Endothelial cell of umbilical vein (primary cell): ENCODE measurements at regions not wholly inside any gene's neighbourhood (a gene's known extent, or its start where the extent isn't known, plus 50 kb on each side); places are given as distances from the start of the nearest gene placed in this dataset.

Source experiments
- BruUV-seq: library from RNA; stranded (reverse); fragments of 400-500 nt; replicated peaks from 2 replicates; lab custom pipeline; 2021; lab: Mats Ljungman, UMichigan
- CTCF ChIA-PET: fragments of 300-600, 350-600 bp; sonication (Branson Sonifier 250); formaldehyde crosslinking; loops from one replicate; lab custom pipeline; 2021; ENCODE audit warnings: antibody characterized with exemption, inconsistent platforms; lab: Charles Lee
- POLR2A ChIA-PET: fragments of 300-600, 350-600 bp; sonication (Branson Sonifier 250); formaldehyde crosslinking; loops from one replicate; lab custom pipeline; 2021; ENCODE audit warnings: antibody characterized with exemption, inconsistent platforms; lab: Charles Lee
- DNase-seq: peaks from one replicate; pipeline ENCODE4 v3.0.0-alpha.2; 2011; ENCODE audit warnings: low read depth, low spot score
- FAIRE-seq: peaks from 2 replicates; lab custom pipeline; 2011; peaks lifted over from hg19 to GRCh38; lab: Jason Lieb, UNC
- H2AFZ ChIP-seq: 2 replicates; pipeline ENCODE4 v1.6.0; 2012; ENCODE audit warnings: low read depth, low read length, control low read depth, inconsistent platforms
- H3K27ac ChIP-seq: 2 replicates; pipeline ENCODE4 v1.5.1; 2011; ENCODE audit warnings: low read depth, mild to moderate bottlenecking, control low read depth, low read length, moderate library complexity; ENCODE audit not compliant: insufficient read depth
- H3K27me3 ChIP-seq, 2 experiments: 2 replicates each; pipeline versions ENCODE4 v1.6.0 to v1.6.1; 2011; ENCODE audit warnings: low read length in 2 of 2, mixed read lengths in 1 of 2; ENCODE audit not compliant: control insufficient read depth in 2 of 2, insufficient read depth in 2 of 2
- H3K36me3 ChIP-seq, 2 experiments: 2 replicates in 1 of 2; 3 replicates in 1 of 2; pipeline ENCODE4 v1.5.1; 2011; ENCODE audit warnings: low read length in 2 of 2, mild to moderate bottlenecking in 1 of 2, moderate library complexity in 1 of 2; ENCODE audit not compliant: control insufficient read depth in 2 of 2, insufficient read depth in 2 of 2; ENCODE audit errors: extremely low read depth in 1 of 2
- H3K4me1 ChIP-seq: 3 replicates; pipeline ENCODE4 v1.5.1; 2011; ENCODE audit warnings: mild to moderate bottlenecking, low read length; ENCODE audit not compliant: control insufficient read depth, insufficient read depth; ENCODE audit errors: extremely low read depth
- H3K4me2 ChIP-seq: 2 replicates; pipeline ENCODE4 v1.6.1; 2011; ENCODE audit warnings: low read length, control low read depth, mixed read lengths; ENCODE audit not compliant: insufficient read depth
- H3K4me3 ChIP-seq, 3 experiments: fragments of 200-600 bp in 1 of 3; sonication (generic), shearing (Covaris generic) in 1 of 3; replicated peaks in 1 of 3; 2 replicates each; pipeline ENCODE4 v1.5.1; 2011 to 2016; ENCODE audit warnings: control low read depth in 3 of 3, low read length in 3 of 3, mild to moderate bottlenecking in 2 of 3, inconsistent platforms in 1 of 3, low read depth in 1 of 3, moderate library complexity in 1 of 3; ENCODE audit not compliant: insufficient read depth in 1 of 3
- H3K79me2 ChIP-seq: 2 replicates; pipeline ENCODE4 v1.6.0; 2012; ENCODE audit warnings: low read length, inconsistent platforms; ENCODE audit not compliant: control insufficient read depth, insufficient read depth
- H3K9ac ChIP-seq: replicated peaks from 2 replicates; pipeline ENCODE3; 2011; ENCODE audit warnings: low read length, control low read depth; ENCODE audit not compliant: insufficient read depth; ENCODE audit errors: extremely low read depth
- H3K9me1 ChIP-seq: replicated peaks from 3 replicates; pipeline ENCODE4 v1.6.0; 2011; ENCODE audit warnings: mild to moderate bottlenecking, low read length; ENCODE audit not compliant: control insufficient read depth, insufficient read depth; ENCODE audit errors: extremely low read depth
- H3K9me3 ChIP-seq: replicated peaks from 2 replicates; pipeline ENCODE4 v1.5.1; 2012; ENCODE audit warnings: low read length, inconsistent platforms; ENCODE audit not compliant: control insufficient read depth, insufficient read depth
- H4K20me1 ChIP-seq: replicated peaks from 2 replicates; pipeline ENCODE3; 2011; ENCODE audit warnings: mild to moderate bottlenecking, low read length; ENCODE audit not compliant: control insufficient read depth, insufficient read depth; ENCODE audit errors: extremely low read depth
- EZH2 ChIP-seq: IDR thresholded peaks from 2 replicates; pipeline ENCODE4 v1.6.1; 2012; ENCODE audit warnings: borderline replicate concordance, low read depth, mild to moderate bottlenecking, moderate library complexity, low read length, inconsistent platforms; ENCODE audit not compliant: severe bottlenecking
- FOS ChIP-seq: IDR thresholded peaks from 2 replicates; pipeline ENCODE4 v1.6.1; 2011; ENCODE audit warnings: mild to moderate bottlenecking, low read length, moderate library complexity, borderline replicate concordance; ENCODE audit not compliant: insufficient read depth
- GATA2 ChIP-seq: IDR thresholded peaks from 2 replicates; pipeline ENCODE4 v1.7.0; 2011; ENCODE audit warnings: low read depth, mild to moderate bottlenecking, moderate library complexity, mixed read lengths, low read length; ENCODE audit not compliant: insufficient read length, insufficient read depth
- JUN ChIP-seq: IDR thresholded peaks from 2 replicates; pipeline ENCODE4 v1.6.1; 2011; ENCODE audit warnings: borderline replicate concordance, low read depth; ENCODE audit not compliant: insufficient read length, insufficient read depth
- MYC ChIP-seq: IDR thresholded peaks from one replicate; pipeline ENCODE4 v1.6.1; 2011; ENCODE audit warnings: mild to moderate bottlenecking, low read depth, low read length
- POLR2A ChIP-seq: IDR thresholded peaks from 2 replicates; pipeline ENCODE4 v1.6.1; 2012; ENCODE audit warnings: low read depth, mild to moderate bottlenecking, control low read depth, low read length
- POLR2AphosphoS5 ChIP-seq: IDR thresholded peaks from 2 replicates; pipeline ENCODE4 v1.6.1; 2012; ENCODE audit warnings: low read depth, mild to moderate bottlenecking, control low read depth, low read length, moderate library complexity; ENCODE audit not compliant: insufficient read depth
- dilution Hi-C: fragments of 300-500 bp; cut with MboI; formaldehyde crosslinking; loops from one replicate; pipeline ENCODE4 v1.15.0; 2019; ENCODE audit warnings: low sequenced_read_pairs; ENCODE audit not compliant: extremely low pct_ligation_motif_present
- intact Hi-C: fragments of 100-400 bp; cut with micrococcal nuclease; formaldehyde crosslinking; loops from one replicate; pipeline ENCODE4 v1.10.0; 2022
- TF ChIP-seq, protein P1 (sequence below), 2 donors: IDR thresholded peaks; 1 replicate in 1 of 2; 2 replicates in 1 of 2; pipeline ENCODE4 v1.5.1; 2011; ENCODE audit warnings: low read length in 2 of 2, mild to moderate bottlenecking in 2 of 2, moderate library complexity in 2 of 2, control low read depth in 1 of 2, inconsistent platforms in 1 of 2, low read depth in 1 of 2; ENCODE audit not compliant: insufficient read depth in 1 of 2; ENCODE audit errors: extremely low read depth in 1 of 2
- TF ChIP-seq, protein P2 (sequence below): IDR thresholded peaks from 2 replicates; pipeline ENCODE4 v1.6.1; 2011; ENCODE audit not compliant: insufficient read depth, insufficient read length

DNA sequence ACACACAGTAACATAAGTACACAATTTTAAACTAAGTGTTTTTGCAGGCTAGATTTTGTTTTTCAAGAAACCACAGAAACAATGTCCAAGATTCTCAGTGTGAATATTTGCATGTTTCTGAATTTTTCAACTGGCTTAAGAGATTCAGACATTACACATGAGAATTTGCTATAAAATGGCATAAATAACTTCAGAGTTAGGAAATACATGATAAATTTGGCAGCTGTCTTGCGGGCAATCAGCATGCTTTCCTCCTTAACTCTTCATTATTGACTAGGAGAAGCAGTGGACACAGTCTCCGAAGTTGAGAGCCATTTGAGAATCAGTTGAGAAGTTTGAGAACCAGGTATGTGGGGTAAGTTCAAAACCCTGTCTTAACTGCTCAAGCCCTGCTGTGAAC lies 625.6 kb upstream of the SGO1 start:
- CTCF ChIA-PET: no interaction called here
- intact Hi-C loops: no loop called here
- no peaks in the 10 kb centered on the region for H3K27me3 ChIP-seq
- H3K4me2 ChIP-seq: no peak overlapping the region
- POLR2A ChIA-PET: no interaction called here
- no peak overlapping the region for H2AFZ ChIP-seq
- no peaks in the 10 kb centered on the region for H3K79me2 ChIP-seq
- no peaks in the 10 kb centered on the region for H3K9me1 ChIP-seq
- BruUV-seq: no TSS peak
- no peak overlapping the region for H3K9ac ChIP-seq
- no peaks in the 10 kb centered on the region for H3K4me1 ChIP-seq
- H3K4me3 ChIP-seq: no peak overlapping the region
- TF ChIP-seq JUN (no peak), GATA2 (no peak), EZH2 (no peak), MYC (no peak), FOS (no peak), POLR2A (no peak), POLR2AphosphoS5 (no peak)
- TF ChIP-seq, protein P1, sequence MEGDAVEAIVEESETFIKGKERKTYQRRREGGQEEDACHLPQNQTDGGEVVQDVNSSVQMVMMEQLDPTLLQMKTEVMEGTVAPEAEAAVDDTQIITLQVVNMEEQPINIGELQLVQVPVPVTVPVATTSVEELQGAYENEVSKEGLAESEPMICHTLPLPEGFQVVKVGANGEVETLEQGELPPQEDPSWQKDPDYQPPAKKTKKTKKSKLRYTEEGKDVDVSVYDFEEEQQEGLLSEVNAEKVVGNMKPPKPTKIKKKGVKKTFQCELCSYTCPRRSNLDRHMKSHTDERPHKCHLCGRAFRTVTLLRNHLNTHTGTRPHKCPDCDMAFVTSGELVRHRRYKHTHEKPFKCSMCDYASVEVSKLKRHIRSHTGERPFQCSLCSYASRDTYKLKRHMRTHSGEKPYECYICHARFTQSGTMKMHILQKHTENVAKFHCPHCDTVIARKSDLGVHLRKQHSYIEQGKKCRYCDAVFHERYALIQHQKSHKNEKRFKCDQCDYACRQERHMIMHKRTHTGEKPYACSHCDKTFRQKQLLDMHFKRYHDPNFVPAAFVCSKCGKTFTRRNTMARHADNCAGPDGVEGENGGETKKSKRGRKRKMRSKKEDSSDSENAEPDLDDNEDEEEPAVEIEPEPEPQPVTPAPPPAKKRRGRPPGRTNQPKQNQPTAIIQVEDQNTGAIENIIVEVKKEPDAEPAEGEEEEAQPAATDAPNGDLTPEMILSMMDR (IDR thresholded peaks at IDR 0.05; ENCODE audit: extremely low read depth in 1 of 2, insufficient read depth in 1 of 2, low read depth in 1 of 2, low read length in 2 of 2): no peak
- TF ChIP-seq, protein P2, sequence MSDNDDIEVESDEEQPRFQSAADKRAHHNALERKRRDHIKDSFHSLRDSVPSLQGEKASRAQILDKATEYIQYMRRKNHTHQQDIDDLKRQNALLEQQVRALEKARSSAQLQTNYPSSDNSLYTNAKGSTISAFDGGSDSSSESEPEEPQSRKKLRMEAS: no peak
- DNase-seq (no peak), FAIRE-seq (no peak)
- no peaks in the 10 kb centered on the region for H4K20me1 ChIP-seq
- H3K27ac ChIP-seq: no peak overlapping the region
- H3K36me3 ChIP-seq: no peaks in the 10 kb centered on the region
- peaks cover 2% of the 10 kb centered on the region for H3K9me3 ChIP-seq
- dilution Hi-C loops: no loop called here
